ENCODE measurements at regions not wholly inside any gene's neighbourhood (a gene's known extent, or its start where the extent isn't known, plus 50 kb on each side); places are given as distances from the start of the nearest gene placed in this dataset.
"Not testable (repeated sequence)": the region's sequence is repeated elsewhere in the genome, so short reads cannot be mapped to it uniquely, and the experiment has no call there.

DNA sequence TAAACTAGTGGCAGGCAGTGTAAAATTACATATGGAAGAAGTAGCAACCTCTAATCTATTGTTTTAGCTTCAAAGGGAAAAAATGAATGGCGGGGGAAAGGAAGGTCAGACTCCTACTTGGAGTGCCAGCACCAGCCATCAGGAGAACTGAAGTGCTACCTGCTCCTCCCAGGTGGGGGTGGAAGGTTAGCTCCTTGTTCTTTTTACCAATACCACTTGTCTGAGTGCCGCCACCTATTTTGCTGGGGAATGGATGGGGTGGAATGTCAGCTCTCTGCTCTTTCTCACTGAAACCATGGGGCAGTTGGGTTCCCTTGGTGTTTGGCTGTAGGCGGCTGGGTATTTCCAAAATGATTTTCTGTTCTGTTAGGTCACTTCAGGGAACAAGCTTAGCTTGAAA is 428.7 kb upstream of the EPHA3 start:
- ATAC-seq (no peak), DNase-seq (no peak)

DNA sequence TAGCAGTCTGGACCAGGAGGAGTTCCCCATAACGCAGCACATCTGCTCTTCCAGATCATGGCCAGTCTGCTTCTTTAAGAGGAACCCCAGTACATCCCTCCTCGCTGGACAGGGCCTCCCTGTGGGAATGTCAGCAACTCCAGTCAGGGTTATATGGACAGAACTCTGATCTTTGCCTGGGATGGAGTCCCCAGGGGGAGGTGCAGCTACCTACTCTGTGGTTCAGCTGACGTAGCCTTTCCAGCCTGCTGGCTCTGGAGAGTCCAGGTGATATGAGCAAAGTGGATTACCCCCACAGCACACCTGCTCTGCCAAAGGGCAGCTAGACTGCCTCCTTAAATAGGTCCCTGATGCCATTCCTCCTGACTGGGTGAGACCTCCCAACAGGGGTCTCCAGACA is 417.1 kb upstream of the EPHA3 start:
- DNase-seq (no peak), ATAC-seq (no peak)

DNA sequence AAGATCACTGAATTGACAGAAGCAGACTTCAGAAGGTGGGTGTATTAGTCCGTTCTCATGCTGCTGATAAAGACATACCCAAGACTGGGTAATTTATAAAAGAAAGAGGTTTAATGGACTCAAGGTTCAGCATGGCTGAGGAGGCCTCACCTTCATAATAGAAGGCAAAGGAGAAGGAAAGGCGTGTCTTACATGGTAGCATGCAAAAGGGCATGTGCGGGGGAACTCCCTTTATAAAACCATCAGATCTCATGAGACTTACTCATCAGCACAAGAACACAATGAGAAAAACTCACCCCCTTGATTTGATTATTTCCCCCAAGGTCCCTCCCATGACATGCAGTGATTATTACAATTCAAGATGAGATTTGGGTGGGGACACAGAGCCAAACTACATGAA is 416.3 kb upstream of the EPHA3 start:
- DNase-seq (no peak), ATAC-seq (no peak)

DNA sequence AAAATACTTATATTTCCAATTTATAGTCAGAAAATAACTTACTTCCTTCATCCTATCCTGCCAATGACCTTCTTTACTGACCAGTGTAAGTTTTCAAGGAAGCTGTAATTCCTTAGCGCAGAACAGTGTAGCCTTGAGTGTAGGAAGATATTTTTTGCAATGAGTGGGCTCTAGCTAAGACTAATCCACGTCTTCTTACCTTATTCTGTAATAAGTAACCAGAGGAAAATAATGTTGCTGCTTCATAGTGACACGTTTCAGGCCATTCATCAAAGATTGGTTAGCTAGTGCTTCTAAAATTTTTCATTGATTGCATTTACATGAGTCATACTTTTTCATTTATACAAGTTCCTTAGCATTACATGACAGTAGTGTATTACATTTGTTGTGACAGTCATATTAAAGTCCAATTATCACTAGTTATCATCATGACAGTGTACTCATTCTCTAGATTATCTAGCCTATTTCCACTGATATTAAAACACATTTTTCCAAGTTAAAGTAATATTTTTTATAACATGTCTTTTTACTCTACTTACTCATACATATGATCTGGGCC is 403.8 kb upstream of the EPHA3 start:
- no peak for DNase-seq
- no peak for ATAC-seq

DNA sequence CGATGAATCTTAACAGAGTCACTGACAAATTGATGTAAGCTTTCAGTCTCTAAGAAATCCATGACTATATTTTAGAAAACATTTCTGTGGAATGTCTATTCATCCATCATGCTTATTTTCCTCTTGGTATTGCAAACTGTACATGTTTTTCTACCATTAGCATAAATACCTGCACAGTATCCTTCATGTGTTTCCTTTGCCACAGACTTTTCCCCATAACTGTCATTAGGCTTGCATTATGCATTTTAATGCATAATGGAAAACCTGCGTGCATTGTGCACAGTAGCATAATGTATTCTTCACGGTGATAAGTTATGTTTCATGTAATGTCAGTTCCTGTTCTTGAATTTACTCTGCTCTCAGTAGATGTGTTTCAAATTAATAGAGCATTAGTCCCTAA is 403.1 kb upstream of the EPHA3 start:
- ATAC-seq = no peak

DNA sequence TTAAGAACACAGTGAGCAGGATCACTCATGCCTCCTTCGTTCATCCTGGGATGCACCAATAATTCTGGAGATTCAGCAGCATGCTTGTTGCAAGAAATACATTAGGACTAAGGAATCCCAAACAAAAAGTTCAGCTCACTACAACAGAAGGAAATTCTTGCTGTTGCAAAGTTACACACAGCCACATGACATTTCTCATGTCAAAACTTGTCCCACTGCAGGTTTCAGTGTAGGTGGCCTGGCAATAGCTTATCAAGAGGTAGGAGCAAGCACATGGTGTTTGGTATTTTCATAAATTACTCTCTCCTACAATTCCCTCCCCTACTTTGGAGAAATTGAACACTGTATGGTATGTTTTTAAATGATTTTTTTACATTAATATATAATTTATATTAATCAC is 399.6 kb upstream of the EPHA3 start:
- no peak for DNase-seq
- no peak for ATAC-seq

More for the DNA sequence above, 403.1 kb upstream of the EPHA3 start:
- no peak for DNase-seq

DNA sequence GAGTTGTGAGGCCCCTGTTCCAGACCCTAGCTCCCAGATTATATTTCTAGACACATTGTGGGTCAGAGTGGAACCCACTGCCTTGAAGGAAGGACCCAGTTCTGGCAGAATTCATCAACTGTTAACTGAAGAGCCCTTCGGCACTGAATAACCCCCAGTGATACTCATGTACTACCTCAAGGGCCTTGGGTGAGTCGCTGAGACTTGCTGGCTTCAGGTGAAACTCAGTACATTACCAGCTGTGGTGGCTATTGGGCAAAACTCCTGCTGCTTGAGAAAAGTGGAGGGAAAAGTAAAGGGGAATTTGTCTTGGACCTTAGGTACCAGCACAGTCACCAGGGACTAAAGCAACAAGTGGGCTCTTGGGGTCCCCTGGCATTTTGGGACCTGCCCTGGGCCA is 394.9 kb upstream of the EPHA3 start:
- ATAC-seq (no peak), DNase-seq (no peak)

DNA sequence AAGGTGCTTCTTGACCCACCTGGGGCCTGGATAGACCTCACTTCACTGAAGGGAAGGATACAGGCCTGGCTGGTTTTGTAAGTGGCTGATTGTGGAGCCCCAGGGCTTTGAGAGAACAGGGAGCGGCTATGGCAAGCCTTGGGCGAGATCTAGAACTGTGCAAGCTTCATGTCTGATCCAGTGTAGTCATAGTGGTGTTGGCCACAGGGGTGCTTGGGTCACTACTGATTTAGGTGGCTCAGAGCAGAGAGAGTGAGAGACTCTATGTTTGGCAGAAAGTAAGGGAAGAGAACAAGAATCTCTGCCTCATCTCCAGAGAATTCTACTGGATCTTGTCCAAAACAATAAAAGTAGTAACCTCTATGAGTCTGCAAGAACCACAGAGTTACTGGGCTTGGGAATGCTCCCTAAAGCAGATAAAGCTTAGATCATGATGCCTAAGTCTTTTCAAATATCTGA is 394.2 kb upstream of the EPHA3 start:
- ATAC-seq = no peak
- DNase-seq = no peak

DNA sequence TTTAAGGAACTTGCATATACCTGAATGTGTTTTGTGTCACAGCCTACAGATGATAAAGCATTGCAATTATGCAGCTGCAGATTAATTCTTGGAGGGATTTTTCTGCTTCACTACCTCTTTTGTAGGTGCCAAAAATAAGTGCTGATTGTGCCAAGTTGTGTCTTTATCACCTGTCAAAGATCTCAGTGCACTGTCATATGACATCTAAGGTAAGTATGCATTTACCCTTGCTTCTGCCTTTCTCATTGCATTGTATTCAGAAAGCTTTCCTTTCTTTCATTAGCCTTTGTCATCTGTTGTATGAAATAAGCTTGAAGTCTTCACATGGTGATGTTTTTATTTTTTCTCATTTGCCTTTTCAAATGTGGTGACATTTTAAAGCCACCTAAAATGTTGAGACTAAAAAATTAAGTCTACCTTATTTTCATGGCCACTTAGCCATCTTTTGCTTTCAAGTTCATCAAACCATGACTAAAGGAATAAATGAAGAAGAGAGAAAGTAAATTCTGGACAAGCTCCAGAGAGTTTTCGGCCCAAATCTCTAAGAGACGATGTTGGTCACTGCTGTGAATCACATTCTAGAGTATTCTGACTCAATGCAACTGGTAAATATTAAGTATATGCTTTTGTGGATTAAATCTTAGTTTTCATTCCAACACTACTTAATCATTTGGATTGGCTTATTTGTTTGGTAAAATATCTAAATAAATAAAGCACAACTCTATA is 381.8 kb upstream of the EPHA3 start:
- no peak for DNase-seq
- ATAC-seq = no peak

DNA sequence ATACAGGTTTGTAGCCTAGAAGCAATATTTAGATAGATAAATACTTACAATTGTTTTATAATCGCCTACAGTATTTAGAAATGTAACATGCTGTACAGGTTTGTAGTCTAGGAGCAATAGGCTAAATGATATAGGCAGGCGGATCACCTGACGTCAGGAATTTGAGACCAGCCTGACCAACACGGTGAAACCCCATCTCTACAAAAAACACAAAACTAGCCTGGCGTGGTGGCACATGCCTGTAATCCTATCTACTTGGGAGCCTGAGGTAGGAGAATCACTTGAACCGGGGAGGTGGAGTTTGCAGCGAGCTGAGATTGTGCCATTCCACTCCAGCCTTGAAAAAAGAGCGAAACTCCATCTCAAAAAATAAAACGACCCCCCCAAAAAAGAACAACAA is 375.2 kb upstream of the EPHA3 start:
- DNase-seq = no peak
- no peak for ATAC-seq

DNA sequence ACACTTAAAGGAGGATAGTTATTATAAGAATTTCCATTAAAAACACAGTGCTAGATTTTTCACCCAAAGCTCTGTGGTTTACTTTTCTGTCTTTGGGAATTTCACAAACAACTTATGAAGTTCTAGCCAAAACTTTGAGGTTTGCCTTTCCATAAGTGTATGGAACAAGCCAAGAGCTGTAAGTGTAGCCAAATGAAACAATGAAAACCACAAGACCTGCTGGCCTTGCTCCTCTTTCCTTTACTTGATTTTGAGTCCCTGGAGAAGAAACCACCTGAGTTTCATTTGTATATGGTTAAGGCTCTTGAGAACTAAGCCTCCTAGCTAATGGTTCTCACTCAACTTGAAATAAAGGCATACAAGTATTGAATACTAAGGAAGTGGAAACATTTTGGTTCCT is 365.3 kb upstream of the EPHA3 start:
- DNase-seq = no peak

DNA sequence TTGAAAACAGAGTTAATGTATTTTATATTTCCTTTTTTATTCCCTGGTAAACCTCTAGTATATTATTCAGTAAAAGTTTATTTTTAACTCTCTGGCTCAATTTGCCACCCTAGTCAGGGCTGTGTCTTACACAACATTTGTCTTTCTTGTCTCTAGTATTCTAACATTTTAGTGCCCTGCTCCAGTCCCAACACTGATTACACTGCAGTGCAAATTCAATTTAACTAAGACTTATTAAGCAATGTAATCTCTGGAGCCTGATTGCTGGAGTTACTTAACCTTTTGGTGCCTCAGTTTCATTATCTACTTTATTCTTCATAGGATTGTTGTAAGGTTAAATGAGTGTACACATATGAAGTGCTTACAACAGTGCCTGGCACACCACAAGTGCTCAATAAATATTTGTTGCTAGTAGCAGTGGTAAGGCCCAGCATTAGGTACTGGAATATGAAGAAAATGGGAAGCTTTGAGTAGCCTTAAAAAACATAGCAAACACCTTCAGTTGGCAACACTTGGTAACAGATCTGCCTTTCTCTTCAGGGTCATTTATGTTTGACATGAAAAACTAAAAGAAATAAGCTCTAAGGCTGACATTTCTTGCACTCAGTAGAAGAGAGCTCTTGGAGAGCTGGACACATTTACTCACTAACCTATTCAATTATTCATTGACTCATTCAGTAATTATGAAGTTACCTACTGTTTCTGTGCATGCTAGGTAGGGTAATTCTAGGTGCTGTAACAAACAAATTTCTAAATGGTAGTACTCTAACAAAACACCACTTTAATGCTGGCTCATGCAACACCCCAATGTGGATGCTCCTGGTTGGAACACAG is 364.5 kb upstream of the EPHA3 start:
- DNase-seq = no peak

More for the DNA sequence above, 365.3 kb upstream of the EPHA3 start:
- ATAC-seq = no peak

DNA sequence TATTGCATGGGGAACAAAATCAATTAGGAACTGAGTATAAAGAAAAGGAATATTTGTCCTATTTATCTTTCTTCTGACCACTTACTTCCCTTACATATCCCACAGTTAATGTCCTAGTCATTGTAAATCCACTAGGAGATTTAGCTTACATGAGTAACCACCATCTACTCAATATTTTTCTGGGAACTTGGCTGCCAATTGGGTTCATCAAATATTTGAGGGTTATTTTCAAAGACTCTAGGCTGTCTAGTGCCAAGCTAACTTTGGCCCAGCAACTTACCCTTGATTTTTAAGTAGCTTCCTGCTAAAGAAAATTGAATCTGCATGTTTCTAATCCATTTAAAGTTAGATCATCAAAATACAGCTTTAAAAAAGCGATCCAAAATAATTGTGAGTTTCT is 362.5 kb upstream of the EPHA3 start:
- DNase-seq = no peak
- no peak for ATAC-seq

More for the DNA sequence above, 364.5 kb upstream of the EPHA3 start:
- ATAC-seq = no peak

DNA sequence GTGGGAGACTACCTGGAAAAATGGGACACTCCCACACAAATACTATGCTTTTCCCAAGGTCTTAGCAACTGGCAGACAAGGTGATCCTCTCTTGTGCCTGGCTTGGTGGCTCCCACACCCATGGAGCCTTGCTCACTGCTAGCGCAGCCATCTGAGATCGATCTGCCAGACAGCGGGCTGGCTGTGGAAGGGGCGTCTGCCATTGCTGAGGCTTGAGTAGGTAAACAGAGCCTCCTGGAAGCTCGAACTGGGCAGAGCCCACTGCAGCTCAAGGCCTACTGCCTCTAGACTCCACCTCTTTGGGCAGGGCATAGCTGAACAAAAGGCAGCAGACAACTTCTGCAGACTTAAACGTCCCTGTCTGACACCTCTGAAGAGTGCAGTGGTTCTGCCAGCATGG is 360.3 kb upstream of the EPHA3 start:
- not testable (repeated sequence) for ATAC-seq, DNase-seq

DNA sequence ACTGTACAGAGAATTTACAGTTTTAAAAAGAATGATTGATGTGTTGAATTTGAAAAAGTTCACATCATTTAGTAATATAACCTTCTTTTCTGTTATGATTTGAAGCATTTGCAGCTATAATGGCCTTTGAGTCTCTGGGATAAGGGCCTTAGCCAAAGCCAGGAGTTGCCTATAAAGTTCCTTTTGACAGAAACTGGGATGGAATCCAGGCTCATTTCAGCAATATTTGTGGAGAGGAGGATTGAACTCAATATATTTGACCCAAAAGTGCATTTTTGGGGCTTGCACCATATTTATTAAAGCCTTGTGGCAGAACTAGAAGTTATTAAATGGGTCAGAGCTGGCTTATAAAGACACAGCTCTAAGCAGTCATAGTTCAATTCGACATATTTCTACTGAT is 348.7 kb upstream of the EPHA3 start:
- no peak for DNase-seq
- no peak for ATAC-seq

DNA sequence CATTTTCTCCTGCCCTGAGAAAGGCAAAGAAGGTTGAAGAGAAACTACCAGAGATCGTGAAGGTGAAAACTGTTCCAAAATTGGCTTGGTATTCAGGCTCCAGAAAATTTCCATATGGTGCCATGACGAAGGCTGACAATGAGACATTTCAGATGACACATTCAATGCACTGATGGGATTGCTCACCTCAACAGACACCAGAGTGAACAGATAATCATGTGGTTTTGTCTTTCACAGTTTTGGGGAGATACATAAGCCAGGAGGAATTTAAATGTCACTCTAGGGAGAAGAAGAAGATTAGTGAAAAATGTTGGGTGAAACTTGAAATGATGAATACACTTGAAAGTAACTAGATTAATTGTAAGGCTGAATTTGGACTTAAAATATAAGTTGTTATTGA is 339.7 kb upstream of the EPHA3 start:
- ATAC-seq (no peak), DNase-seq (no peak)

DNA sequence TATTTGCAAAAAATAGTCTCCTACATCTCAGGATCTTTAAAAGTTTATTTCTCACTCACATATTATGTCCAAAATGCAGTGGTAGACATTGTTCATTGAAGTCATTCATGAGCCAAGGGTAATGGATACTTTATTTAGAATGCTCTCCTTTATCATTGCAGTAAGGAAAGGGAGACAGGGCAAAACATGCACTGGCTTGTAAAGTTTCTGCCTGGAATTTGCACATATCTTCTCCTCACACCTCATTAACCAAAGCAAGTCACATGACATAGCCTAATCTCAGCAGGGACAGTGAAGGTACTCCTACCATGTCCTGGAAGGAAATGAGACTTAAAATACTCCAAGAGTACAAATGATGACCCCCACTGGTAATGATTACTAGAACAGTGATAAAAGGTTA is 333.7 kb upstream of the EPHA3 start:
- ATAC-seq (no peak), DNase-seq (no peak)

DNA sequence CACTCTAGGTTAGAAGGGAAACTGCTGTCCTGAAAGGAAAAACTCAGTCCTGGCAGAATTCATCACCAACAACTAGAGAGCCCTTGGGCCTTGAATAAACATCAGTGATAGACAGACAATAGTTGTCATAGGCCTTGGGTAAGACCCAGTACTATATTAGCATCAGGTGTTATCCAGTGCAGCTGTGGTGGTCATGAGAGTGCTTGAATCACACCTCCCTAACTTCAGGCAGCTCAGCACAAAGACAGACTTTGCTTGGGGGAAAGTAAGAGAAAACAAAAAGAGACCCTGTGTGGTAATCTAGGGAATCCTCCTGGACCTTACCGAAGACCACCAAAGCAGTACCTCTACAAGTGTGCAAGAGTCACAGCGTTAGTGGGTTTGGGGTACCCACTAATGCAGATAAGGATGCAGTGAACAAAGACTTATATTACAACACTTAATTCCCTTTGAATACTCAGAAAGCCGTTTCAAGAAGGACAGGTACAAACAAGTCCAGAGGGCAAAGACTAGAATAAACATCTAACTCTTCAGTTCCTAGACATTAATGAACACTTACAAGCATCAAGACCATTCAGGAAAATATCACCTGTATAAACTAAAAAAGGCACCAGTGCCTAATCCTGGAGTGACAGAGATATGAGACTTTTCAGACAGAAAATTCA is 332.3 kb upstream of the EPHA3 start:
- ATAC-seq = no peak
- no peak for DNase-seq

DNA sequence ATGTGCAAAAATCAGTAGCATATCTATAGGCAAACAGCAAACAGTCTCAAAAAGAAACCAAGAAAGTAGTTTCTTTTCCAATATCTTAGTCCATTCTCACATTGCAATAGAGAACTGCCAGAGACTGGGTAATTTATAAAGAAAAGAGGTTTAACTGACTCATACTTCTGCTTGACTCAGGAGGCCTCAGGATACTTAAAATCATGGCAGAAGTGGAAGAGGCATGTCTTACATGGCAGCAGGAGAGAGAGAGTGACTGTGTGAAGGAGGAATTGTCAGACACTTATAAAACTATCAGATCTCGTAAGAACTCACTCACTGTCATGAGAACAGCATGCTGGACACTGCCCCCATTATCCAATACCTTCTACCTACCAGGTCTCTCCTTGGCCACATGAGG is 327.9 kb upstream of the EPHA3 start:
- ATAC-seq = no peak
- DNase-seq = no peak

DNA sequence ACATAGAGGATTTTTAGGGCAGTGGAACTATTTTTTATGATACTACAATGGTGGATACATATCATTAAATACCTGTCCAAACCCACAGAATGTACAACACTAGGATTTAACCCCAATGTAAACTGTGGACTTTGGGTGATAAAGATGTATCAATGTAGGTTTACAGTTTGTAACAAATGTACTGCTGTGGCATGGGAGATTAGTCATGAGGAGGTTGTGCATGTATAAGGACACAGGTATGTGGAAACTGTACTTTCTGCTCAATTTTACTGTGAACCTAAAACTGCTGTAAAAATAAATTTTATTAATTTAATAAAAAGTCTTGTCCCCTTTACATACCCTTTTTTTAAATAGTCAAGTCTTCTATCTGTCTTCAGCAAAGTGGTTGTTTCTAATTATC is 322.5 kb upstream of the EPHA3 start:
- DNase-seq (no peak), ATAC-seq (no peak)

DNA sequence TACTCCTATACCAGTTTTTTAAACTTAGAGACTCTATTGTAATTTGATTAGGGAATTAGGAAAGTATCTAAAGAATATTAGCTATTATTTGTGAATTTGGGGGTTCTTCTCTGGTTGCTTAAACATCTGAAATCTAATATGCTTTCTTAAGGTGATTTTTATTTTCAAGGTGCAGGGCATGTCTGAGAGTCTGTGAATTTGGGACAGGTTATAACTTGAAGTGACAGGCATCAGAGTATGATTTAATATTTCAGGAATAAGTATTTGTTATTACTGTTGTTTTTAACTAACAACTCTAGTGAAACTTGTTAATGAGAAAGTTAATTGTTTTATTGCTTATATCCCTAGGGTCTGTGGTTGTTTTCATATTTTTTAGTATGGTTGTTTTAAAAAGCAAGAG is 321.6 kb upstream of the EPHA3 start:
- no peak for DNase-seq
- ATAC-seq = no peak

DNA sequence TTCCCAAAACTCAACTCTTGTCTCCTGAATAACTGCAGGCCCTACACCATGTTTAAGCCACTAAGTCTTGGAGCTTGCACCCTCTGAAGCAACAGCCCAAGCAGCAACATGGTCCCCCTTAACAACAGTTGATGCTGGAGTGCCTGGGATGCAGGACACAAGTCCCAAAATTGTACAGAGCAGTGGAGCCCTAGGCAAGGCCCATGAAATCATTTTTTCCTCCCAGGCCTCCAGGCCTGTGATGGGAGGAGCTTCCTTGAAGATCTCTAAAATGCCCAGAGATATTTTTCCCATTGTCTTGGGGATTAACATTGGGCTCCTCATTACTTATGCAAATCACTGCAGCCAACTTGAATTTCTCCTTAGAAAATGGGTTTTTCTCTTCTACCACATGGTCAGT is 311.9 kb upstream of the EPHA3 start:
- DNase-seq (peak; percentile 3), ATAC-seq (no peak)
